Aorta (tissue), 5 donors: ENCODE measurements at regions not wholly inside any gene's neighbourhood (a gene's known extent, or its start where the extent isn't known, plus 50 kb on each side); places are given as distances from the start of the nearest gene placed in this dataset.

Experiments used
- ATAC-seq: fragments of 200-7000 bp; cut with Tn5 transposase; one replicate; pipeline ENCODE4 v1.9.1; 2022; ENCODE audit warnings: moderate library complexity; ENCODE audit not compliant: low FRiP score
- DNase-seq, 2 donors: peaks; one replicate each; pipeline ENCODE4 v3.0.0-alpha.2; 2020
- H3K27ac ChIP-seq, 2 donors: one replicate each; pipeline ENCODE4 v1.5.1; 2013; ENCODE audit warnings: low read length in 2 of 2, mild to moderate bottlenecking in 2 of 2, moderate library complexity in 2 of 2, control low read depth in 1 of 2, inconsistent platforms in 1 of 2, low read depth in 1 of 2
- H3K27me3 ChIP-seq, 2 donors: one replicate each; pipeline ENCODE4 v1.6.1; 2013; ENCODE audit warnings: control low read depth in 1 of 2, low read length in 1 of 2, mild to moderate bottlenecking in 1 of 2, moderate library complexity in 1 of 2; ENCODE audit not compliant: insufficient read depth in 2 of 2, control insufficient read depth in 1 of 2
- H3K36me3 ChIP-seq, 2 donors: one replicate each; pipeline ENCODE4 v1.6.1; 2013; ENCODE audit warnings: control low read depth in 1 of 2, low read length in 1 of 2, mild to moderate bottlenecking in 1 of 2; ENCODE audit not compliant: insufficient read depth in 2 of 2, control insufficient read depth in 1 of 2
- H3K4me1 ChIP-seq, 2 donors: one replicate each; pipeline ENCODE4 v1.6.1; 2013; ENCODE audit warnings: low read length in 2 of 2, control low read depth in 1 of 2, mild to moderate bottlenecking in 1 of 2, moderate library complexity in 1 of 2; ENCODE audit not compliant: insufficient read depth in 2 of 2, control insufficient read depth in 1 of 2
- H3K4me3 ChIP-seq, 2 donors: one replicate each; pipeline ENCODE4 v1.5.1; 2013; ENCODE audit warnings: low read length in 2 of 2, control low read depth in 1 of 2, mild to moderate bottlenecking in 1 of 2
- H3K9me3 ChIP-seq: one replicate; pipeline ENCODE4 v1.6.1; 2013; ENCODE audit warnings: mild to moderate bottlenecking, low read length; ENCODE audit not compliant: control insufficient read depth
- WGBS, 2 donors: extraction: QIAGEN DNeasy Blood & Tissue Kit; methylation state at CpG; one replicate each; pipeline ENCODE4 v1.1.7; 2013; 5-methylcytosine and 5-hydroxymethylcytosine counted together
- intact Hi-C, 2 donors: fragments of 100-400 bp; cut with DNase I; formaldehyde crosslinking; loops; one replicate each; pipeline versions ENCODE4 v1.14.2 to v1.15.0; 2022
- donor health status: healthy with polysubstance abuse.
- donor health status: Bipolar disorder and iron deficiency.
- donor health status: DM: no; HTN: no; CAD: no.
- donor health status: DM: no; HTN: no; CAD: no.
- donor health status: DM: yes; HTN: yes; CAD: no.

- Histone ChIP-seq H3K27ac (no peak overlapping the region), H3K4me3 (no peak overlapping the region), H3K4me1 (no peaks in the 10 kb centered on the region), H3K9me3 (no peaks in the 10 kb centered on the region), H3K27me3 (no peaks in the 10 kb centered on the region), H3K36me3 (no peaks in the 10 kb centered on the region)
- WGBS, 2 donors, result 62 to 69% methylated on average over 4 of the region's 4 CpGs
- ATAC-seq (no peak), DNase-seq (no peak)
- intact Hi-C loops, result no loop called here
Measured at GRCh38 chr9:117516676-117517632, 102.1 kb upstream of the ASTN2 start.

- no peak overlapping the region for H3K27ac ChIP-seq
- DNase-seq (no peak), ATAC-seq (no peak)
- no peaks in the 10 kb centered on the region for H3K27me3 ChIP-seq
- no peaks in the 10 kb centered on the region for H3K36me3 ChIP-seq
- peaks cover 5% of the 10 kb centered on the region for H3K9me3 ChIP-seq
- WGBS, 2 donors, result 76 to 84% methylated on average over 4 of the region's 4 CpGs
- intact Hi-C loops, result no loop called here
- no peaks in the 10 kb centered on the region for H3K4me1 ChIP-seq
- H3K4me3 ChIP-seq, result no peak overlapping the region
Measured at GRCh38 chr9:117511852-117512481, 97.1 kb upstream of the ASTN2 start.

DNA sequence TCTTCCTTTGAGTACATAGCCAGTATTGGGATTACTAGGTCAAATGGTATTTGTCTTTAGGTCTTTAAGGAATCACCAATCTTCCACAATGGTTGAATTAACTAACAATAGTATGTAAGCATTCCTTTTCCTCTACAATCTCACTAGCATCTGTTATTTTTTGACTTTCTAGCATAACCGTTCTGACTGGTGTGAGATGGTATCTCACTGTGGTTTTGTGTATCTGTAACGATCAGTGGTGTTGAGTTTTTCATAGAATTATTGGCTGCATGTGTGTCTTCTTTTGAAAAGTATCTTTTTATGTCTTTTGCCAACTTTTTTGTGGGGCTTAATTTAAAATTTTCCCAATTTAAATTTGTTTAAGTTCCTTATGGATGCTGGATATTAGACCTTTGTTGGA is 81.5 kb upstream of the ASTN2 start:
- H3K4me3 ChIP-seq, result no peak overlapping the region
- H3K27me3 ChIP-seq, result no peaks in the 10 kb centered on the region
- no peaks in the 10 kb centered on the region for H3K36me3 ChIP-seq
- no peak for ATAC-seq
- 73 to 82% methylated on average over 2 of the region's 2 CpGs for WGBS, 2 donors
- intact Hi-C loops, result no loop called here
- H3K9me3 ChIP-seq, result no peaks in the 10 kb centered on the region
- H3K4me1 ChIP-seq, result no peaks in the 10 kb centered on the region
- DNase-seq, result no peak
- H3K27ac ChIP-seq, result no peak overlapping the region

DNA sequence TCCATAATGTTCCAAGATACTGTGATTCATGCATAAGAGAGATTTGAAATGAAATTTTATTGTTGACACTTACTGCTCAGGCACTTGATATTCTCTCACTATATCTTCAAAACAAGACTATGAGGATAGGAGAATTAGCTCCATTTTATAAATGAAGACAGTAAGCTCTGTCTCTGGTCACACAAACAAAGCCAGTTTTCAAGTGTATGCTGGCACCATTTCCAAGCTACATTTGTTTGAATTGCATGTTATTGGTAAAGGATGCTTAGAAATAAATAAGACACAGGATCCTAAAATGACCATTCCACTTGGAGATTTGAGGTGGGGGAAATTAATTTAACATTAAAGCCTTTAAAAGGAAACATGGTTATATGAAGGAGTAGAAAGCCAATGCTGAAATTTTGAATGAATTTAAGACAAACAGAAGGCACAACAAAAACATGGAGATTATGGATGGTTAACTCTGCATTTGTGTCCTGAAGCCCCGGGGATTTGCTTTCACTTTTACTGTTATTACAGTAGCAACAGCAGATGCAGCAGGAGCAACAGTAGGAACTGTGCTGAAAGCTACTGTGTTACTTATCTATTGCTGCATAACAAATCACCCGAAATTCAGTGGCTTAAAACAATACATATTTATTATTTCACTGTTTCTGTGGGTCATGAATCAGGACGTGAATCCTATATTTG is 79.7 kb upstream of the ASTN2 start:
- Histone ChIP-seq H3K27me3 (no peaks in the 10 kb centered on the region), H3K27ac (no peak overlapping the region), H3K9me3 (no peaks in the 10 kb centered on the region), H3K4me3 (no peak overlapping the region), H3K36me3 (no peaks in the 10 kb centered on the region), H3K4me1 (no peaks in the 10 kb centered on the region)
- DNase-seq (no peak), ATAC-seq (no peak)
- intact Hi-C loops, result no loop called here
- 9% methylated on average over 3 of the region's 3 CpGs for WGBS, 2 donors

- Histone ChIP-seq H3K27me3 (no peaks in the 10 kb centered on the region), H3K36me3 (no peaks in the 10 kb centered on the region), H3K27ac (no peak overlapping the region), H3K4me3 (no peak overlapping the region), H3K9me3 (no peaks in the 10 kb centered on the region), H3K4me1 (no peaks in the 10 kb centered on the region)
- no peak for DNase-seq
- no peak for ATAC-seq
- intact Hi-C loops, result no loop called here
- 70 to 75% methylated on average over 3 of the region's 3 CpGs for WGBS, 2 donors
Measured at GRCh38 chr9:117492476-117492875, 77.6 kb upstream of the ASTN2 start.

DNA sequence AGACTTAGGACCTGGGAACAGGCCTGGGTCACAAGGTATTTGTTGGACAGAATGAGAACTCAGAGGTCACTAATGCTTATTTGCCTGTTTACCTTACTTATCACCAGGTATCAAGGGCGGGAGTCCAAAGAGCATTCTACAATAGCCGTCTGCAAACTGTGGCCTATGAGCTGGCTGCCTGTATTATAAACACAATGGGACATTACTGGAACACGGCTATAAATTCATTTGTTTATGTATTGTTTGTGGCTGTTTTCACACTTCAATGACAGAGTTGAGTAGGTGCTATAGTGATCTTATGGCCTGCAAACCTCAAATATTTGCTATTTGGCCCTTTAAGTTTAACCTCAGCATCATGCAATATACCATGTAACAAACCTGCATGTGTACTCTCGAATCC is 76.6 kb upstream of the ASTN2 start:
- intact Hi-C loops, result no loop called here

GRCh38 chr9:117490199-117490598 is 75.3 kb upstream of the ASTN2 start:
- Histone ChIP-seq H3K27ac (no peak overlapping the region), H3K4me3 (no peak overlapping the region), H3K4me1 (no peaks in the 10 kb centered on the region), H3K27me3 (no peaks in the 10 kb centered on the region), H3K36me3 (no peaks in the 10 kb centered on the region), H3K9me3 (no peaks in the 10 kb centered on the region)
- intact Hi-C loops, result no loop called here
- no peak for DNase-seq
- ATAC-seq, result no peak

More for the DNA sequence above, 76.6 kb upstream of the ASTN2 start:
- Histone ChIP-seq H3K27me3 (no peaks in the 10 kb centered on the region), H3K9me3 (no peaks in the 10 kb centered on the region), H3K4me3 (no peak overlapping the region), H3K36me3 (no peaks in the 10 kb centered on the region), H3K4me1 (no peaks in the 10 kb centered on the region), H3K27ac (no peak overlapping the region)
- WGBS, 2 donors, result 59 to 63% methylated on average over 4 of the region's 4 CpGs
- ATAC-seq, result no peak
- DNase-seq, result no peak

DNA sequence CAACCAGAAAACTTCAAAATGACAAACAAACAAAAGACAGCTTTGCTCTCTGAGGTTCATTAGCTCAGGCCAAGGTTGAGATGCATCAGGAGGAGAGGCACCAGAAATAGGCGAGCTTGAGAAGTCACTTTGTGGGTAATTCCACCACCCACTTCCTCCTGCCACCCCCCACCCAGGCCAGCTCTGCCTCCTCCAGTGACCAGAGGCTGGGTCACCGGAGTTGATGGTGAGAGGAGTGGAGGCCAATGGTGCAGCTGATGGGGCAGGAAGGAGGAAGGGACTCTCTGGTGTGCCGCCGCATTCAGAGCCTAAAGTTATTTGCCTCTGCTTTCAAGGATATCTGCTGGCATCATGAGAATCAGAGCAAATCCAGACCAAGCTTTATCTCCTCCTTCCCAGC is 73.8 kb upstream of the ASTN2 start:
- Histone ChIP-seq H3K4me1 (no peaks in the 10 kb centered on the region), H3K27me3 (no peaks in the 10 kb centered on the region), H3K36me3 (no peaks in the 10 kb centered on the region), H3K27ac (no peak overlapping the region), H3K9me3 (no peaks in the 10 kb centered on the region), H3K4me3 (no peak overlapping the region)
- no peak for DNase-seq
- intact Hi-C loops, result no loop called here
- WGBS, 2 donors, result 84 to 89% methylated on average over 4 of the region's 4 CpGs
- no peak for ATAC-seq
